Hematopoietic multipotent progenitor cell treated with erythropoietin and hydrocortisone succinate and interleukin-3 and kit ligand, for 6 days (in vitro differentiated cells): ENCODE measurements at regions not wholly inside any gene's neighbourhood (a gene's known extent, or its start where the extent isn't known, plus 50 kb on each side); places are given as distances from the start of the nearest gene placed in this dataset.

Experiments used
- DNase-seq: peaks from one replicate; pipeline ENCODE4 v3.0.0-alpha.2; 2015

DNA sequence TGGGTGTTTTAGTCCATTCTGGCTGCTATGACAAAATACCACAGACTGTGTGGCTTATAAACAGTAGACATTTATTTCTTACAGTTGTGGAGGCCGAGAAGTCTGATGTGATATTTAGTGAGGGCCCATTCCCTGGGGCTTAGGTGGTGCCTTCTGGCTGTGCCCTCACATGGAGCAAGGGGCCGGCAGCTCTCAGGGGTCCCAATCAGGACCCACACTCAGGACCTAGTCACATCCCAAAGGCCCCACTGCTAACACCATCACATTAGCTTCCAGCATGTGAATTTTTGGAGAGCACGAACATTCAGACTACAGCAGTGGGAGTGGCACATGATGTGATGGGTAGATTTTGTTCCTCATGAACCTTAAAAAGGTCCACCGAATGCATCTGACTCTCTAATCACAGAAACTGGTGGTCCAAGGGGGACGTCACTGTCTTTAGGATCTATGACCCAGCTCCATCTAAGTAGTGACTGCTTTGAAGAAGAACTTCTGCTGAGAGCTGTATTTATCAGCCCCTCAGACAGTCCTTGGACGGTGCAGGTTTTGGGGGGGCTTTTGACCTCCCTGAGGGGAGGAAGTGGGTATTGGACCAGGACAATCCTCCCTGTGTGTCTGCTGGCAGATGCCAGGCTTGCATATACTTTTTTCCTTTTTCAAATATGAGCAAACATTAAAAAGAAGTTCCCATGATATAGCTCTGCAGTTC lies 154.5 kb upstream of the ZNF32 start:
- DNase-seq = no peak

DNA sequence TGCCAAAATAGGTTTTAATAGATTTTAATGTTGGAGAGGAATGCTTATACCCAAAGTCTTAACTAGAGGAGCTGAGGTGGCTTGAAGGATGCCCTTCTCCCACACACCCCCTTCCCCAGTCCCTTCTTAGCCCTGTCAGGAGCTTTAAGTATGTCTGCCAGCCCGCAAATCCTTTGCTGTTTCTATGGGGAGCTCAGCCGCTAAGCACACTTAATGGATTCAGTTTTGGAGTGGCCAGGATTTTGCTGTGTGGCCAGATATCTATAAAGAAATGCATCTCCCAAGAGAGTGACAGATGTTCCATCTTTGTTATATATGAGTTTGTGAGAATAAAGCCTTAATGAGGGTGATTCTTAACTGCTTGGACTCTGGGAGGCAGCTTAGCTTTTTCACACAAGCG lies 152.9 kb upstream of the ZNF32 start:
- no peak for DNase-seq

DNA sequence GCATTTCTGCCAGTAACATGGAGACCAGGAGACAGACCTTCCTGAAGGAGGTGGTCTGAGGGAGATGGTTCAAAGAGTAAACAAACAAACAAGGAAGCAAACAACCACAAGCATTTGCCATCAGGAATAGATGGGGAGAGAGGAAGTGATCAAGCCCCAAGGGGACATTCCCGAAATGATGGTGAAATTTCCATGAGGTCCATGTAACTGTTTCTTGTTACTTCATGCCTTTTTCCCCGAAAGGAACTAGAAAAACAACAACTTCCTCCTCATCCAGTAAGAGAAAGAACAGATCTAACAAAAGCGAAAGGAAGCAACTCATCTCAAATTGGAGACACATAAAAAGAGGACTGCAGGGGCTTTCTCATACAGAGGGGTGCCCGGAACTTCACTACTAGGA lies 152.5 kb upstream of the ZNF32 start:
- no peak for DNase-seq

DNA sequence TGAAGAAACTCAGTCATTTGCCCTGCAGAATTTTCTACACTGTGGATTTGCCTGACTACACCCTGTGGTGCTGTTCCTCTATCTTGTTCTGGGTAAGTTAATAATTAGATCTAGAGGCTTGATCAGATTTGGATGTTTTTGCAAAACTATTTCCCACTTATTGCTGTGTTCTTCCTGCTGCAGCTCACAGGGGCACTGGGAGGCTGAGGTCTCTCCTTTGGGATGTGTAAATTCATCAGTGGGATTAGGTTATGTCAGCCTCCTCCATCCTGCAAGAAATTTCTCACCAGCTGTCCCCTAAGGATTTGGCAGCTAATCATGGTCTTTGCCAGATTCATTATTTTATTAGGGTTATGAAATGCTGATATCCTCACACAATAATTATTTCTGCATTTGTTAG lies 148.1 kb upstream of the ZNF32 start:
- DNase-seq = no peak

DNA sequence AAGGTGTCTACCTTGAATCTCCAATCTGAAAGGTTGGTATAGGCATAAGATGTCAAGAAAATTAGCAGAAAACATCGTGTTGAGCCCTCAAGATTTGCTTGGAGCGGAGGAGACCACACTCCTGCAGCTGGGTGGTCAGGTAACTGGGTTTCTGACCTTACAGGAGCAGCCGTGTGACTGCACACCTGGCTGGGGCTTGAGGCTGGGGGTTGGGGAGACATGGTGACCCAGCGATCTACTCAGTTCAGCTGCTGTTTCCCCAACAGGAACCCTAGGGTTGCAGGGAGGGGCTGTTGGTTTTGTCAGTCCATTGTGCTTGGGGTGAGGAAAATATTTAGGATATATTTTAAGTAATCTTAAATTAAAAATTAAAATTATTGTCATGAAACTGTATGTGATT lies 147.0 kb upstream of the ZNF32 start:
- no peak for DNase-seq

DNA sequence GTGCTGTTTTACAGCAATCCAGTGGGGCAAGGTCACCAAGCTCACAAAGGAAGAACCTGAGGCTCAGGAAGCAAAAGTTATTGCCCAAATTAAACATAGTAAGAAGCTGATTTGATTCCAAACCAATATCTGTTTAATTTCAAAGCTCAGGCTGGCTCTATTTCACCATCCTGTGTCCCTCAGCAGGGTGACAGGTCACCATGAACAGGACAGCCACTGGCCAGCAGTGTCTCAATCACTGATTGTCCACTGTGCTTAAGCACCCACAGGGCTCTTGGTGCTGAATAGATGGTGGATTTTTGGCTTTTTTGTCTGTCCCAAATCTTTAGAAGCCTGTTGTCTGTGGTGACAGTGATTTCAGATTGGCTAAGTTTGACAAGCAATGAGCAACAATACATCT lies 146.4 kb upstream of the ZNF32 start:
- DNase-seq = no peak

DNA sequence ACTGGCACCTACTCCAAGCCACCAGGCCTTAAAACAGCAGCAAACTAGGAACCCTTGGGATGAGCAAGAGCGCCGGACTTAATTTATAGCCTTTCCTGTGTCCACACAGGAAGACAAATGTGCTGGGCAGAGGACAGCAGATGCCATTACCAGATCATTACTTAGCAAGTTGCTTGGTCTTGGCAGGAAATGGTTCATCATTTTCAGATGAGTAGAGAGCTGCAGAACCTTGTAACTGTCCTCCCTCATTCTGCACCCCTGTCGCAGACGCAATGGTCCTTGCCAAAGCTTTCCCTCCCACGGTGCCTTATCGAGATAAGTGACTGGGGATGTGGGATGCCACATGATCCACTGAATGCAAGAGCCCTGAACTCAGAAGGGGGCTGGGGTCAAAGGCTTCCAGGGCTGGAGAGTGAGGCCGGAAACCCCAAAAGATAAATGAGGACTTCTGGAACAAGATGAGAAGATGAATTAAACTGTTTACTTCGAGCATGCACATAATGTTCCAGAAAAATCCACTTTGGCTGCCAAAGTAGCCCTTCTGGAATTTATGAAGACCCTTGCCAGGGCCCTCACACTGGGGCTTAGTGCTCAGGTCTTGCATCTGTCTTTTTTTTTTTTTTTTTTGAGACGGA lies 145.6 kb upstream of the ZNF32 start:
- DNase-seq = no peak

DNA sequence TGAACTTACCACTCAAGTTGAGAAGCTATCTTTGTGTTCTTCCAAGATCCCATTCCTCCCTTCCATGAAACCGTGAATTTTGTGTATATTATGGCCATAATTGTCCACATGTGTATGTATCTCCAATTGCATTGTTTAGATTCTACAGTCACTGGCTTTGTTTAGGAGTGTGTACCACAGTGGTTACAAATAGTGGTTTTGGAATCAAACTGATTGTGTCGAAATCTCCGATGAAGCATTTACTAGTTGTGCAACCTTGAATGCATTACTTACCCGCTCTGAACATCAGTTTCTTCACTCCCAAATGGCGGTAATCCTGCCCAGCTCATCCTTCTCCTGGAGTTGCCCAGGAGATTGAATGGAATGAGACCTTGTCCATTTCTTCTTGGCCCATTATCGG lies 145.0 kb upstream of the ZNF32 start:
- peak; percentile 60 for DNase-seq

DNA sequence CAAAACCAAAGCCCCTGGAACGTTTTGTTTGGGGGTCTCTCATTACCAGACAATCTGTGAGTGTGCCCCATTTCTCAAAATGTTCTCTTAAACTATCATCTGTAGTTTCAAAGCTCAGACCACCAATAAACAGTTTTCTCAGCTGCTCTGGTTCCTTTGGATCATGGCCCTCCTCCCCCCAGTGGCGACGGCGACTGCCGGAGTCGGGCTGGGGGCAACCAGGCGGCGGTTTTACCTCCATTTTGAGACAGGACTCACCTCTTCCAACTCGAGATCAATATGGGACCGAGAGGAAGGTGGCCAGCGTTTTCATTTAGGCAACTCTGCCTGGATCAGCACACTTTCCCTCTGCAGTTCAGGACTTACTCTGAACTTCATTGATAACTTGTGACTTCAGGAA lies 141.5 kb upstream of the ZNF32 start:
- no peak for DNase-seq

DNA sequence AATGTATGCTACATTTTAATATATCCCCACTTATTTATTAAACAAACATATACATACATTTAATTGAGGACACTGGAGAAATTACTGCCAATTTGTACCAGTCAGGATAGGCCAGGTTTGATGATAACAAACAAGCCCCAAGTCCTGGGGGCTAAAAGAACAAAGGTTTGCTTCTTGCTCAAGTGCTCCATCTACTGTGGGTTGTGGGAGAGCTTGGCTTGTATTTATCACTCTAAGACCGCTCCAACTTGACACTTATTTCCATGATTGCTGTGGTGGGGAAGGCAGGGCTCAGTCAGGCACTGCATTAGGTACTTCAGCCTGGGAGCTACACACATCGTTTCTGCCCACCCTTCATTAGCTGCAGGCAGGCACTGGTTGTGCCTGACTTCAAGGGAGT lies 136.6 kb upstream of the ZNF32 start:
- peak; percentile 42 for DNase-seq

DNA sequence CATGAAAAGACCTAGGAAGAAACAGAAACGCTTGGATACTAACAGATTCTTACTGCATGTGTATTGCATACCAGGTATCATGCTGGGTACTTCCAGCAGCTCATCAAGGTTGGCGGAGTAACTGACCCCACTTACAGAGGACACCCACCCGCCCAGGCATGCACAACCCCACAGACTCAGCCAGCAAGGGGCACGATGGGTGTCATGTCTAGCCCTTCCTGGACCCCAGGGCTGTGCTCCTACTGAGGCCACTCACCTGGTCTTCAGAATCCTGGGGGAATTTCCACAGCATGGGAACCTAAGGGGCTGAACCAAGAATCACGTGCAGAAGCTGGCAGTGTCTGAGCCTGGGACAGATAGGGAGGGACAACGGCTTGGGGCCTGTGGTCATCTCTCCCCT lies 134.1 kb upstream of the ZNF32 start:
- DNase-seq = no peak

DNA sequence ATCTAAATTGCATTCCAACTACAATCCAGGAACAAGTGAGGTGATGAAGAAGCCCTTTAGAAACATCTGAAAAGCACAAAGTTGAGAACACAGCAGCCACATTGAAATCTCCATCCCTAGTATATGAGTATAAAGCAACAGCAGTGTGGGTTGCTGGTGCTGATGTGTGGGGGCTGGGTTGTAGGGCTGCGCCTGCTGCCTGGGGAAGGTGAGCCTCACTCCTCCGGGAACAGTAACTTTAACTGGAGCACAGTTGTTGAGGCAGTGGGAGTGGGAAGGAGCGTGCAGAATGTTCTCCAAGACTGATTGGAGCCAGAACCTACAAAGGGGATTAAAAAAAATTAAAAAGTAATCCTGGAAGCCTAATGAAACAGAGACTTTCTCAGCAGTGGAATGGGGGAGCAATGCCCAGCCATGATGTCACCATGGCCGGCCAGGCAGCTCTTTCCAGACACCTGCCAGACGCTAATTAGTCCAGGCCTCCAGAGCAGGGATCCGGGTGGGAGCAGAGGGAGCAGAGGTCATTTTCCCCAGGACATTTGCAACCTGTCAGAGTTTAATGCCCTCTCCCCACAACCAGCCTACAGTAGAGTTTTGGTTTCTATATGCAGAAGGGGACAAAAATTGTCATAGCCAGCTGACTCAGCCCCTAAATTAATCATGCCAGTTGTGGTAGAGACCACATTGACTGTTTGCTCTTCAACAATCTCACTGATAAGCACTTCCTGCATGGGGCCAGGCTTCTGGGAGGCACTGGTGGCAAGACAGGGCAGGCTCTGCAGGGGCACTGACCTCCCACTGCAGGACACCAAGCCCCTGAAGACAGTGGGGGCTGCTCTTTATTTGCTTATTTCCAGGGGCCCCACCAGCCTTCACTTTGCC lies 133.0 kb upstream of the ZNF32 start:
- peak; percentile 82 for DNase-seq

DNA sequence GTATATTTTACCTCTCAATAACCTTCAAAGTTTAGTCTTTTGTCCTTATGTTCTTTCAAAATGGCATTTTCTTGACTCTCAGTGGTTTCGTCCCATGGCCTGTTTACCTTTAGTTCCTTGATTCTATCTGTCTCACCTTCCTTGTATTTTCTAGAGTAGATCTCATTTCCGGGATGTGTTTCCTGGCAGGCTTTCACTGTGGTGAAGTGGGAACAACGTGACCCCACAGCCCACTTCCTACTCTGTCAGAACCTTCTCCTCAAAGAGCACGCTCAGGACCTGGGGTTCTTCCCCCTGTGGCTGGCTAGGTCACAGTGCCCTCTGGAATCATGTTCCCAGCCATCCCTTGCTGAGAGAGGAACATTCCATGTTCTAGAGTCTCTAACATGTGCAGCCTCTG lies 129.9 kb upstream of the ZNF32 start:
- no peak for DNase-seq

DNA sequence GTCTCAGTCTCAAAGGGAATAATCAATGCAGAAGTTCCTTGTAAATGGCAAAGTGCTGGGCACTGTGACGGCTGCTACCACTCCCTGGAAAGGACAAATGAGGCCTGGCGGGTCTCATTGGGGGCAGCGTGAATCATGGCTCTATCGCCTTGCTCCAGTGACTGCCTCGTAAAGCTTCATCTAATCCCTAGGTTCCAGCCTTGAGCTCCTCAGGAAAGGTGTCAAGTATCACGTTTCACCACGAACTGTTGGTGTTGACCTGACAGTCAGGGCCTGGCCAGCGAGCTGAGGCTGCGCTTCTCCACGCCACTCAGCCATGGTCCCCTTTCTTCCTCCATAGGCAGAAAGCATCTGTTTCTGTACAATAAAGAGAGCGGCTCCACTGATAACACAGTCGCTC lies 126.7 kb upstream of the ZNF32 start:
- DNase-seq = no peak

DNA sequence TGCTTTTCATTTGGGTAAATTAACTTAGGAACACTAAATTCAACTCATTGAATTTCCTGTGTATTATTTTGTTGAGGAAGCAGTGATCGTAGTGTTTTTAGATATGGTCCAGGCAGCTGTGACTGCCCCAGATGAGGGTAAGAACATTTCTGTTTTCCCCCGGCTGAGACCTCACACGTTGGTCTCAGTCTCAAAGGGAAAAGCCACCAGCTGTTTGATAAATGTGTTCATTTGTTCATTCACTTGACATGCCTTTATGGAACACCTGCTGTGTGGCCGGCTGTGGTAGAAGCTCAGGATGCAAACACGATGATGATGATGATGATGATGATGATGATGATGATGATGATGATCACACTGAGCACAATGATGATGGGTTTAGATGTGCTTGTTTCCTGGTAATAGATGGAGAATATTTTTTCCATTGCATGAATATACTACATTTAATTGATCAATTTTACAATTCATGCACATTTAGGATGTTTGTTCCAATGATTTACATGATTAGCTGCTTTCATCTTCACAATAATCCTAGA lies 125.6 kb upstream of the ZNF32 start:
- no peak for DNase-seq

DNA sequence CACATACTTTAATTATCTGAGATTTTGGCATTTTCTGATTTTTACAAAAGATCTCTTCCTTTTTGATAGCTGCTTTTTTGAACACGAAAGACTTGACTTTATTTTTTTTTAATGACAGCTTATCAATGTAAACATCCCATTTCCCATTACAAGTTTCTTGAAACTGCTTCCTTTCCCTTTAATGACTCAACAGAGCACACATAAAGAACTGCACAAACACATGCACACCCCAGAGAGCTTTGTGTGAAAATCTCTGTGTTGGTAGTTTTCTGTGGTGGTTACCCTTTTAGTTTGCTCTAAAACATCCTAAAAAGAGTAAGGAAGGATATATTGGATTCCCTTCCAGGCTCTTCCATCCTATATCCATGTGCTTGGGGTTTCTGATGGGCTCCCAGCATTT lies 125.1 kb upstream of the ZNF32 start:
- no peak for DNase-seq

DNA sequence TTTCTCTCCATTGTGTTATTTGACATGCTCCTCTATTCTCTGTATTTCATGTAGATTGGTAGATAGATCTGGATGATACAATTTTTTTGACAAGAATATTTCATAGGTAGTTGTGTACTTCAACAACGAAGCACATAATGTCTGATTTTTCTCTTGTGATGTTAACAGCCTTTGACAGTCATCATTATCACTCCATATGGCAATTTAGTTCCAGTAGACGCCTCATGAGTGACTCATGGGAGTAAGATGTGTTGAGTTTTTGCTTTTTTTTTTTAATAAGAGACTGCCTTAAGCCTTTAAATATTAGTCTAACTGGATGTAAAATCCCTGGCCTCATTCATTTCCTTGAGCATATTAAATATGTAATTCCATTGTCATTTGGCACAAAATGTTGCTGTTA lies 123.5 kb upstream of the ZNF32 start:
- no peak for DNase-seq

DNA sequence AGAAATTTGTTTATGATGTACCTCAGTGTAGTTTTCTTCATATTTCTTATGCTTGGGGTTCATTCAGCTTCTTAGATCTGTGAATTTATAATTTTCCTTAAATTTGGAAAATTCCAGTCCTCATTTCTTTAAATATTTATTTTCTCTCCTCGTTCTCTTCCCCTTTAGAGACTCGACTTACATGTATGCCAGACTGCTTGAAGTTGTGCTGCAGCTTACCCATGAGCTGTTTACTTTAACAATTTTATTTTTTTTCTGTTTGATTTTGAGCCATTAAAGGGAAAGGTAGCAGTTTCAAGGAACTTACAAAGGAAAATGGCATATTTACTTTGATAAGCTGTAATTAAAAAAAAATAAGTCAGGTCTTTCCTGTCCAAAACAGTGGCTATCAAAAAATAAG lies 123.0 kb upstream of the ZNF32 start:
- no peak for DNase-seq

DNA sequence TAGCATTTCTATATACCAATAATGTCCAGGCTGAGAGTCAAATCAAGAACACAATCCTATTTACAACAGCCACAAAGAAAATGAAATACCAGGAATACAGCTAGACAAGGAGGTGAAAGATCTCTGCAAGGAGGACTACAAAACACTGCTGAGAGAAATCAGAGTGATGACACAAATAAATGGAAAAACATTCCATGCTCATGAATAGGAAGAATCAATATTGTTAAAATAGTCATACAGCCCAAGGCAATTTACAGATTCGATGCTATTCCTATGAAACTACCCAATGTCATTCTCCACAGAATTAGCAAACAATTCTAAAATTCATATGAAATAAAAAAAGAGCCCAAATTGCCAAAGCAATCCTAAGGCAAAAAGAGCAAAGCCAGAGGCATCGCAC lies 116.8 kb upstream of the ZNF32 start:
- DNase-seq = no peak

DNA sequence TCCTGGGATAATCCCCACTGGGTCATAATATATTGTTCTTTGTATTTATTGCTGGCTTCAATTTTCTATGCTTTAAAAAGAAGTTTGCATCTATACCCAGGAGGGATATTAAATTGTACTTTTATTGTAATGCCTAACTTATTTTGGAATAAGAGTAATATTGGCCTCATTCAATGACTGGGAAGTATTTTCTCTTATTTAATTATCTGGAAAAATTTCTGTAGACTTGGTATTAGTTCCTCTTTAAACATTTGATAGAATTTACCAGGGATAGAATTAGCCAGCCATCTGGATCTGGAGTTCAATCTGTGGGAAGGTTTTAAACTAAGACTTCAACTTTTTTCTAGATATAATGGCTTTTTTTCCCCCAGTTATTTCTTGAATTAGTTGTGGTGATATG lies 115.2 kb upstream of the ZNF32 start:
- no peak for DNase-seq

DNA sequence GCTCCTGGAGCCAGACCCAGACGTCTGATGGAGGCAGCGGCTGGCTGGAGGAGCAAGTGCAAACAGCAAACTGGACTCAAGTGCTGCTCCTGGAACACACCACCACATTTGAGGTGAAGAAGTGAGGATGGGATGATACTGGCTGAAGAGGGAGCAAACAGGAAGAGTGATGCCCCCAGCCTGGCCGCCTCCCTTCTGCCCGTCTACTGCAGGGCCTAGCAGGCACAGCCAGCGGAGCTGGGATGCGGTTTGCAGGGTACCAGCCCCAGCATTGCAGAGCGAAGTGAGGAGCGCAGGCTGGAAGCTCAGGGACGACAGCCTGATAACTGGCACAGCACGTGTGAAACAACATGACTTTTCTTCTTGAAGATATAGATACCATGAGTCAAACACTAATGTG lies 111.8 kb upstream of the ZNF32 start:
- DNase-seq = no peak

DNA sequence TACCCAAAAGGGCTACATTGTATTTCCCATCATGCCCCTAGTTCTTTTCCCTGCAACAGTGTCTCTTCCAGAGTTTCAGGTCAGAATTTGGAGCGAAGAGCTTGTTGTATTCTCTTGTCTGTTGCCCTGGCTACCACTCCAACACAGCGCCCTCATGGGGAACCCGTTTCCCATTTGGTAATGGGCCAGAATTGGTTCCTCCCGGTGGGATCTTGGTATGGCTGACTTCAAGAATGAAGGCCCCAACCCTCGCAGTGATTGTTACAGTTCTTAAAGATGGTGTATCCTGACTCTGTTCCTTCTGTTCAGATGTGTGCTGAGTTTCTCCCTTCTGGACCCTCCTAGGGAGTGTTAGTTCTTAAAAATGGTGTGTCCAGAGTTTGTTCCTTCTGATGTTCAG lies 110.5 kb upstream of the ZNF32 start:
- DNase-seq = no peak

DNA sequence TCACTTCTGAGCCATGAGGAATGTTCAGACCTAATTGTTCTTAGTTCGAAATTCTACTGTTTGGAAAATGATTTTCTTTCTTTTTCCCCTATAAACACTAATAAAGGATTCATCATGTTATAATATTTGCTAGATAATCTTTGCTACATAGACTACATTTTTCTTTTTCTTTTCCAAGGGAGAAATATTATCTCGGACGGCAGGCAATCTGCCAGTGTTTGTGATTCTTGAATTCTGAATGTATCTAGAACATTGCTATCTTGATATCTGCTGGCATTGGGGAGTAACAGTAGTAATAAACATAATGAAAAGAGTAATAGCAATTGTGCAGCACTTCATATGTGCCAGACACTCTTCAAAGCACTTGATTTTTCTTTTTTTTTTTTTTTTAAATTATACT lies 107.7 kb upstream of the ZNF32 start:
- no peak for DNase-seq
